GM21367 (cell line): ENCODE measurements at regions not wholly inside any gene's neighbourhood (a gene's known extent, or its start where the extent isn't known, plus 50 kb on each side); places are given as distances from the start of the nearest gene placed in this dataset.
"Not testable (repeated sequence)": the region's sequence is repeated elsewhere in the genome, so short reads cannot be mapped to it uniquely, and the experiment has no call there.

Source experiments
- ATAC-seq: cut with Tn5 transposase; IDR thresholded peaks from one replicate; pipeline ENCODE4 v1.9.1; 2021; ENCODE audit not compliant: unreplicated experiment

DNA sequence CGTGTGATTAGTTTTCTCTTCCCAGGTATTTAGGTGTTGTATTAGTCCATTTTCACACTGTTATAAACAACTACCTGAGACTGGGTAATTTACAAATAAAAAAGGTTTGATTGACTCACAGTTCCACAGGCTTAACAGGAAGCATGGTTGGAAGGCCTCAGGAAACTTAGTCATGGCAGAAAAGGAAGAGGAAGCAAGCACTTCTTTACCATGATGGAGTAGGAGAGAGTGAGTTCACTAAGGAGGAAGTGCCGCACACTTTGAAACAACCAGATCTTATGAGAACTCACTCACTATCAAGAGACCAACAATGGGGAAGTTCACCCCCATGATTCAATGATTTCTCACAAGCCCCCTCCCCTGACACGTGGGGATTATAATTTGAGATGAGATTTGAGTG lies 1343.7 kb upstream of the GOT2 start:
- ATAC-seq, result no peak

DNA sequence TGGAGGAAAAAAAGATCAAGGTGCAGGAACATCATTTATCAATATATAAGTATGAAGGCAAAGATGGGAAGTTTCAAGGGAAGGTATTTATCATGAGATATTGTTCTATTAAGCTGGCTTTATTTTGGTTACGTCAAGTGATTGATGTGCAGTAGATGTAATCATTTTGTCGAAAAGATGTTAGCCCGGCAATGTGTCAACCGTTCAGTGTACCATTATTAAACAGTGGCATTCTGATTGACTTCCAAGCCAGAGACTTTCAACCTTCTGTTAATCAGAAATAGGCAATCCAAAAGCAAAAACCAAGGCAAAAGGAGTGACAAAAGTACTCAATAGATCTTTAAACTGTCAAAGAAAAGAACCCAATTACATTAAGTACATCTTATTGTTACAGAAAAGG lies 1340.3 kb upstream of the GOT2 start:
- no peak for ATAC-seq

DNA sequence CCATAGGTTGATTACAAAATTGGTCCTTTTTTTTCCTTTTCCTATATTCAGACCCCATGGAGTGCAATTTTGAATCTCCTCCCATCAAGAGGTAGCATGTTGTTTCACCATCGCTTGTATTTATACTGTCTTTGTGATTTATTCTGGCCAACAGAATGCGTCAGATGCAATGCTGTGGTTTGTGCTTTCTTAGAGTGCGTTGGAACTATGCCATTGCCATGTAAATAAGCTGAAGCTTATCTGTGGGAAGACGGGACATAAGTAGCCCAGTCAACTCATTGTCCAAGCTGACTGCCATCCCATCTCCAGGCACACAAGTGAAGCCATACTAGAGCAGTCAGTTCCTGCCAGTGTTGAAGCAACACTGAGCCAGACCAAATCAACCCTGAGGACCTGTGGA lies 1339.3 kb upstream of the GOT2 start:
- no peak for ATAC-seq

DNA sequence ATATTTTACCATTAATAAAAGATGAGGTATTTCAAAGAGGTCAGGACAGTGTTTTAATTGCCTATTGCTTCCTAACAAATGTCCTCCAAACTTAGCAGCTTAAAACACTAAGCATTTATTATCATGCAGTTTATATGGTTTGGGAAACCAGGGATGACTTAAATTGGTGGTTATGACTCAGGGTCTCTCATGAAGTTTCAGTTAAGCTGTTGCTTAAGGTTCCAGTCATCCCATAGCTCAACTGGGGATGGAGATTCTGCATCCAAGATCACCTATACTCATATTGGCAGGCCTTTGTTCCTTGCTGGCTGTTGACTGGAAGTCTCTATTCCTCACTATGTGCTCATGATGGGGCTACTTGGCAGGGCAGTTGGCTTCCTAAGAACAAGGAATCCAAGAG lies 1329.9 kb upstream of the GOT2 start:
- ATAC-seq, result no peak

DNA sequence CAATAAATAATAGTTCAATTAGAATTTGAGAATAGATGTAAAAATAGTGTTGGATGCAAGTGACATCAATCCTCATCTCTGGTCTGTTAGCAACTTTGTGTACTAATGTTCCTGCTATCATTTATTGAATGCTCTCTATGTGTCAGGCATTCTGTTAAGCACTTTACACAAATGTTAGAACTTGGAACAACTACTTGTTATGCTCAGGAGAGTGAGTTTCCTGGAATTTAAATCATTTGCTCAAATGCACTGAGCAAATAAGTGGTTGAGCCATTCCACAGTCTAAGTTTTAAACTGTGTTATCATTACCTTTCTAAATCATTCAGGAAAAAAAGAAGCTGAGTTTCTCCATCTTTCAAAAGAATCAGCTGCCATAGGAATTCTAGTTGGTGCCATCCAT lies 1327.3 kb upstream of the GOT2 start:
- ATAC-seq, result no peak

DNA sequence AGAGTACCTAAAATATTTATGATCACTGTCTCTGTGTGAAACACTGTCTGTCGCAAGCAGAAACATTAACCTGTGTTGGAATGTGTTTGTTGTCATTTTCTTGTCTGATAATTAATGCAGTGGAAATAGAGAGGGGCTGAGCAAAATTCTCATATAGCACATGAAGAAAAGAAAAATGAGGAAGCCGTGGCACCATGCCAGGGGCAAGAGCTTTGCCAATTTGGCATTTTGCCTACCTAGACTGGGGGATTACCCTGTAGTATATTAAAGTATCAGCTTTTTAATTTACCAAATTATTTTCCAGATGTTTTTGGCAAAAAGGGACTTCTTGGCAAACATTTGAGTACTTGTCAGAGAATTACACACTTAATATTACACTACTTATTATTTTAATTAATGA lies 1326.6 kb upstream of the GOT2 start:
- no peak for ATAC-seq

DNA sequence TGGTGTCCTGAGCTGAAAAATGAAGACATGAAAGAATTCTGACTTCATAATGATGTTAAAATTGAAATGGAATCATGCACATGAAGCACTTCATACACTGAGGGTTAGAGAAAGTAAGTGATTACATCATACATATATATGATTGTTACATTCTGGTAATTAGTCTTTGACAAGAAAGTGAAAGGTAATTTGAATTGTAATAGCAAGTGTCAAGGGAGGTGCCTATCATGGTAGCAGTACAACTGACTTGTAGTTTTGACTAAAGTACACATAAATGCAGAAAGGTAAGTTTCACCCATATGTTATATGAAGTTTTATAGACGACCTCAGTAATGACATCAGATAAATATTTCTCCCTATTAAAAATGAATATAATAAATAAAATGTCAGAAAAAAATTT lies 1325.0 kb upstream of the GOT2 start:
- no peak for ATAC-seq

DNA sequence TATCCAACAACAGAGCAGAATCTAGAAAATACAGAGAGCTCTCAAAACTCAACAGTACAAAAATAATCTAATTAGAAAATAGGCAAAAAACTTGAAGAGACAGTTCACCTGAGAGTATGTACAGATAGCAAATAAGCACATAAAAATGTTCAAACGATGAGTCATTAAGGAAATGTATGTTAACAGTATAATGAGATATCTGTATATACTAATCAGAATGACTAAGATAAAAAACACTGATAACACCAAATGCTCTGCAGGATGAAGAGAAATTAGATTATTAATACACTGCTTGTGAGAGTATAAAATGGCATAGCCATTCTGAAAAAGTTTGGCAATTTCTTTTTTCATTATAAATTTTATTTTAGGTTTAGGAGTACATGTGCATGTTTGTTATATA lies 1307.6 kb upstream of the GOT2 start:
- ATAC-seq, result no peak

DNA sequence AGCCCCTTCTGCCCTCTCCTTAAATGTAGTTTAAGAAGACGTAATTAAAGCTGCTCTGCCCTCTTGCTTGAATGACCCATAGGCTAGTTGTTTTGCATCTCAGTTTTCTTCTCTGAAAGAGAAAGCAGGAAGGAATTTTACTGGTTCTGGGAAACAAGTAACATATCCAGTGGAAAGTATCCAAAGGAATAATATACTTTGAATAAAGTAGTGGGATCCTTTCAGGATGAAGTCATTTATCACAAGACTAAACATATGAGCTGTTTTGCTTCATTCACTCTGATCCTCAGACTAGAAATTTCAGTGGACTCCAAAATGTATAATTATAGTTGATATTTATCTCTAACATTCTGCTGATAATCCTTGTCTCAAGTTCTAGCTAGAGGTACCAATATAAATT lies 1297.6 kb upstream of the GOT2 start:
- no peak for ATAC-seq

DNA sequence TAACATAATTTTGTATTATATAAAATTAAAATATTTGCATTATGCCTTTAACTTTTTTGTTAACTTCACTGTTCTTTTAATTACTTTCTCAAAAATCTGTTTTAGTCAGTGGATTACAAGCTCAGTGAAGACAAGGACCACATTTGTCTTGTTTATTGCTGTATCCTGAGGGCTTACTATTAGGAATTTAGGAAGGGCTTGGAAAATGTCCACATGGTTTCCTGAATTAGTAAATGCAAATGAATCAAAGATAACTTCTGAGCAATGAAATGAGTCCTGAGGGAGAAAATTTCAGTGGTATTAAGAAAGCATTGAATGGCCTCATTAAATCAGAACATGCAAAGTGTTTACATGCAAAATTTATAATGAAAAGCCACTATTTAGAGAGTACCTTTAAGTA lies 1293.2 kb upstream of the GOT2 start:
- no peak for ATAC-seq

DNA sequence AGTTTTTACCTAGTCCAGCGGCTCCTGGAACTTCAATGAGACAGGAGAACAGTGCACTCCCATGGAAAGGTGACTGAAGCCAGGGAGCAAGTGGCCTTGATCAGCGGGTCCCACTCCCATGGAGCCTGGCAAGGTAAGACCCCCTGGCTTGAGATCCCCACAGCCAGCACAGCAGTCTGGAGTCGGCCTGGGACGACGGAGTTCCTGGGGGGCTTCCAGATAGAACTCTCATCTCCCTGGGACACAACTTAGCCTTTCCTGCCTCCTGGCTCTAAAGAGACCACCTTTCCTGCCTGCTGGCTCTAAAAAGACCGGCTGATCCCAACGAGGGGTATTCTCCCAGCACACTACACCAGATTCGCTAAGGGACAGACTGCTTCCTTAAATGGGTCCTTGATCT lies 1279.0 kb upstream of the GOT2 start:
- no peak for ATAC-seq

DNA sequence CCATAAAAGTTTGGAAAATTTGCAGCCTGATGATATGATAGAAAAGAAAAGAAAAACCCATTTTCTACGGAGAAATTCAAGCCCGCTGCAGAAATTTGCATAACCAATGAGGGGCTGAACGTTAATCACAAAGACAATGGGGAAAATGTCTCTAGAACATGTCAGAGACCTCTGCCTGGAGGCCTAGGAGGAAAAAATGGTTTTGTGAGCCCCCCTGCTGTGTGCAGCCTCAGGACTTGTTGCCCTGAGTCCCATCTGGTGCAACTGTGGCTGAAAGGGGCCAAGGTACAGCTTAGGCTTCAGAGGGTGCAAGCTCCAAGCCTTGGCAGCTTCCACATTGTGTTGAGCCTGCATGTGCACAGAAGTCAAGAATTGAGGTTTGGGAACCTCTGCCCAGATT lies 1267.4 kb upstream of the GOT2 start:
- no peak for ATAC-seq

DNA sequence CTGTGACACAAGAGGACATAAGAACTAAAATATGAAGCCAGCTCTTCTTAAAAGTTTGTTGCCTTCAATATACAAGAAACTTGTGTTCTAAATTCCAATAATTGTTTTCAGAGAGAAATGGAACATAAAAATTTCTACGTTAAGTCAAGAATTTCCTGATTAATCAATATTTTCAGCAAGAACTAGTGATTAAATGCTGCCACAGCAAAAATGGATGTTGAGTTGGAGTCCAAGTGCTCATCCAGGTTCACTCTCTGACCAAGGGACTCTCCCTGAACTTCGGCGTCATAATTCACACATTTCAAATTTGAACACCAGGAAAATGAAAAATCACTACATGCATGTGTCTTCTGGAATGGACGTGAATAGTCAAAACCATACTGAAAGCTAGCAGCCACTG lies 1263.6 kb upstream of the GOT2 start:
- ATAC-seq, result no peak

DNA sequence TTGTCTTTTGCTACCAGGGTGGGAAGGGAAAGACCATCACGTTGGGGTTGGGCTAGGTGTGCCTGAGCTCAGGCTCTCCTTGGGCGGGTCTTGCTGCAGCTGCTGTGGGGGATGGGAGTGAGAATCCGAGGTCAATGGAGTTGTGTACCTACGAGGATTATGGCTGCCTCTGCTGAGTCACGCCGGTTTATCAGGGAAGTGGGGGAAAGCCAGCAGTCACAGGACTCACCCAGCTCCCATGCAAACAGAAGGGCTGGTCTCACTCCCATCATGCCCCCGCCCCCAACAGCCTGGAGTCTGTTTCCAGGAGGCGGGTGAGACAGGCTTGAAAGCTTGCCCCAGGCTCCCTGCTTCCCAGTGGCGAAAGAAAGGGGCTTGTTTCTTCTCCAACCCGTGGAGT lies 1259.0 kb upstream of the GOT2 start:
- no peak for ATAC-seq

DNA sequence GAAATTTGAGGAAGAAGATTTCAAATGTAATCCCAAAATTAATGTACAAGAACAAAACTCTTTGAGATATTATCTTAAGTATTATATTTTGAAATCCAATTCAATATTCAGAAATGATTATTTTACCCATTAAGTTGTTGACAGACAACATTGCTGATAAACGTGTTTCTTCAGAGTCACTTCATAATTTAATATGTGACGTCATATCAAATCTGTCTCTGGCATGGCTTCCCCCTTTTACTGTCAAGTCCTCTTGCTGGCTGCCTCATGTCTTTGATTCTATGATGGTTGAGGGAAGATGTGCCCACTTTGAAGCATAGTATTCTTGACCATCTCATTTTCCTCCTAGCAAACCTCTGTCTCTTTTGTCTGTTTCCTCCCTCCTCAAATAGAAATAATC lies 1257.1 kb upstream of the GOT2 start:
- ATAC-seq, result no peak

DNA sequence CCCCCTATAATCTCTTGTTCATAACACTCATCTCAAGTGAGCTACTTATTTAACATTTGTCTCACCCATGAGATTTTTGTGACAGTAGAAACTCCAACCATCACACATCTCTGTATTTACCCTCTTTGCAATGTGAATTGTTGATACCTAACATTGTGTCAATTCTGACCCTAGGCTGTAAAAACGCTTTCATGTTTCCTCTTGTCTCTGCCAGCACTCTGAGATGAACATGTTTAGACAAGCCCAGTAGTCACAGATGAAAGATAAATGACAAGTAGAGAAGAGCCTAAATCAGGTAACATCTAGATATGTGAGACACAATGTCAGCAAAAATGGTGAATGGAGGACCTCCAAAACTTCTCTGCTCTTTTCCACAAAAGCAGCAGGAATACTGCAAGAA lies 1254.5 kb upstream of the GOT2 start:
- ATAC-seq, result no peak

DNA sequence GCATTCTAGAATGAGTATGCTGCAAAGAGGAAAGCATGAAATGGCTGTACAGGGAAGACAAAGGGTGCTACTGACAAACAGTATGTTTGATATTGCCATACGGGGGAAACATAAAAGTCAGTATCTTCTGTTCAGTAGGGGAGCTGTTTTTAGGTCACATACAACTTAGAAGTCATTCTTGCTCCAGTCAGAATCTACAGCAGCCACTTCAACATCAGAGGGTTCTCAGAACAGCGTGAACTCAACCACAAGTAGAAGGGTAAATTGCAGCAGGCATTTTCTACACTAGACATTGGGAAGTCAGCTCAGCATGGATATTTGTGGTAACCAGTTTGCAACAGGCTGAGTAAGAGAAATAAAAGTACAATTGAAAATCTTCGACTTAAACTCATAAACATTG lies 1241.8 kb upstream of the GOT2 start:
- ATAC-seq, result no peak

DNA sequence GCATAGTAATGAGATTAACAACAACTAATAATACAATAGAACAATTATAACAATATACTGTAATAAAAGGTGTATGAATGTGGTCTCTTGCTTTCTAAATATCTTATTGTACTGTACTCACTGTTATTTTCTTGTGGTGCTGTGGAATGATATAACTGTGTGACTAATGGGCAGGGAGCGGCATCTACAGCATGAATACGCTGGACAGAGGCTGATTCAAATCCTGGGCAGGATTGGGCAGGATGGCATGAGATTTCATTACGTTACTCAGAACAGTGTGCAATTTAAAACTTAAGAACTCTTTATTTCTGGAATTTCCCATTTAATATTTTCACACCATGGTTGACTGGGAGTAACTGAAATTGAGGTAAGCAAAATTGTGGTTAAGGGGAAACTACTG lies 1239.8 kb upstream of the GOT2 start:
- ATAC-seq, result no peak

DNA sequence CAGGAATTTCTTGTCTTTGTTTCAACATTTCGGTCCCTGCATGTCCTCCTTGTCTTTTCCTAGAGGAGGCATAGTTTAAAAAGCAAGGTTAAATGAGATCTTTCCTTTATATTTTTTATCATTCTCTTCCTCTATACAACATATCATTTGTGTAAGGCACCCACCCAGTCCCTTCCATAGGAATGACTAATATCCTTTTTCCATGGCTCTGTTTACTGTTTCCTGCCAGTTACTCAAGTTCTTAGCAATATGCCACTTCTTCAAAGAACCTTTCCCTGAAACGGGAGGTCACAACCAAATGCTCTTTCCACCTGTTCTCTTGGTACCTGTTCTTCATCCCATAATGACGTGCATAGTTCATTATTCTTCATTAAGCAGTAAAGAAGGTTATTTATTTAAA lies 1237.1 kb upstream of the GOT2 start:
- no peak for ATAC-seq

DNA sequence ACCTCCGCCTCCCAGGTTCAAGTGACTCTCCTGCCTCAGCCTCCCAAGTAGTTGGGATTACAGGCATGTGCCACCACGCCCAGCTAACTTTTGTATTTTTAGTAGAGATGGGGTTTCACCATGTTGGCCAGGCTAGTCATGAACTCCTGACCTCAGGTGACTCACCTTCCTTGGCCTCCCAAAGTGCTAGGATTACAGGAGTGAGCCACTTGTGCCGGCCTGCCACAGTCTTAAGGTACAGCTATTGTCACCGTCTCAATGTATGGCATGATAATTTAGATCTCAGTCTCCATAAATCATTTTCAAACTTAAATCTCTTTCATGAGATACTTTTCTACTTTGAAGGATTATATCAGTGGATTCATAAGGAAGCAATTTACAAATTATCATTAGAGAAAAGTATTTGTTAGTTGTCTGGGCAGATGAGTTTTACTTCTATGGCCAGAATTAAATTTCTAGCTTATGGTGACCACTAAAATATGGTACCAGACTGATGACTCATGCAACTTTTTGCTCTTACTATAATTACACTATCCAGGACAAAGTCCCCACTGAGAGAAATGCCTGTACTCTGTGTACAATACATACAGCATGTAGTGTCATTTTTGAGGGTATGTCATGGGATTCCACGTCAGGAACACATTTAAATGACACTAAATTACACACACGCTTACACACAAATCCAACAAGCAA lies 1230.3 kb upstream of the GOT2 start:
- ATAC-seq, result no peak

DNA sequence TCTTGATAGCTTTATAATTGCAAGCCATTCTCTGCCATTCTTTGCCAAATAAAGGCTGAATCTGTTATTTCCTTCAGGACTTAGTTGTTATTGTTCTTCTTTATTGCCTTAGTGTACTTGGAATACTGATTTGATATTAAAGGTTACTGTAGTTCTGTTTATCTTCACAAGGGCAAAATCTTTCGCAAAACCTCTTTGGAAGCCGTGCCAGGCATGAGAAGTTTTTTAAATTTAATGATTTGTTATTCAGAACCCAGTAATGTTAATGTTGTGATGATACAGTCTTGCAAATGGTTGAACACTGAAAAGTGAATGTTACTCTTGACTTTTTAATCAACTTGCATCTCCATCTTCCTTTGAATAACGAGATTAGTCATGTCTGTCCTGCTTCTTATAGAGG lies 1225.2 kb upstream of the GOT2 start:
- no peak for ATAC-seq

DNA sequence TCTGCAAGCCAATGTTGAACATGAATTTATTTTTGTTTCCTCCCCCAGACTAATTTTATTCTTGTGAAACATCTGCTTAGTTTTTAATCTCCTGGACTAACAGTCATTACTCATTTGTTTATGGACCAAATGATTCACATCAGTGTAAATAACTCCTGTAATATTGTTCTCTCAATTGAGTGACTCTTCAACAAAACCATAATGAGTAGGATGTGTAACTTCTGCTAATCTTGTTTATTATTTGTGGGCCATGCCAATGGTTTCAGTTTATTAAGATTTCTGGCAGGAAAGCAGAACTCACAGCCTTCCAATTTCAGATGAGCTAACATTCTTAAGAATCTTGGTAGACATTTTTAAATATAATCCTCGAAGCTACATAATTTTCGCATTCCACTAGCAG lies 1216.3 kb upstream of the GOT2 start:
- no peak for ATAC-seq

DNA sequence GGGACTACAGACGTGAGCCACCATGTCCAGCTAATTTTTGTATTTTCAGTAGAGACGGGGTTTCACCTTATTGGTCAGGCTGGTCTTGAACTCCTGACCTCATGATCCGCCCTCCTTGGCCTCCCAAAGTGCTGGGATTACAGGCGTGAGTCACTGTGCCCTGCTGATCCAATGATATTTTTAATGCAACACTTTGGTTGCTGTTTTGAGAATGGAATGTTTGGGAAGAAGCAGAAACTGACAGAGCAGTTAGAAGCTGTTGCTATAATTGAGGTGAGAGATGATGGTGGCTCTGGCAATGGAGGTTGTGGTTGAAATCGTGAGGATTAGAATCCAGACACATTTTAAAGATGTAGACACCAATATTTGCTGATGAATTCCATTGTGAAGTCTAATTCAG lies 1209.9 kb upstream of the GOT2 start:
- not testable (repeated sequence) for ATAC-seq

DNA sequence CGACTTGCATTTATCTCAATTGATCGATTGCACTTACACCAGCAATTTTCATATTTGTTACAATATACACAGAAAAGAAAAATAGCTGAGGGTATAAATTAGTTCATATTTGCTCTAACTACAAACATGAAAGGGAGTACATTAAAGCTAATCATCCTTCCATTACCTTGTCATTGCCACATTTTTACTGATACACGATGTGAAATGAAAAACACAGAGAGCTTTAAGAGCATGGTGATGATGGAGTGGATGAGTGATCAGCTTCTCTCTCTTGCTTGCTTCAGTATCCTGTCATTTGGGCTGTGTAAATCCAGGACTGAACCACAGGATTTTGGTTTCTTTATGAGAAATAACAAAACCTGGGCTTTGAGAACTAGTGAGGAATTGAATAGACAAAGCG lies 1207.5 kb upstream of the GOT2 start:
- no peak for ATAC-seq
